Hepatocyte (in vitro differentiated cells): ENCODE measurements at regions not wholly inside any gene's neighbourhood (a gene's known extent, or its start where the extent isn't known, plus 50 kb on each side); places are given as distances from the start of the nearest gene placed in this dataset.

ENCODE experiments used
- DNase-seq: peaks from one replicate; pipeline ENCODE4 v3.0.0-alpha.2; 2016; ENCODE audit warnings: low spot score
- H2AFZ ChIP-seq: fragments of 200-600 bp; sonication (generic); 2 replicates; pipeline ENCODE4 v1.6.0; 2016; ENCODE audit warnings: antibody characterized with exemption, mild to moderate bottlenecking
- H3K27ac ChIP-seq: fragments of 200-600 bp; sonication (generic); 2 replicates; pipeline ENCODE4 v1.5.1; 2016; ENCODE audit warnings: mild to moderate bottlenecking
- H3K27me3 ChIP-seq: fragments of 200-600 bp; sonication (generic); 2 replicates; pipeline ENCODE4 v1.6.1; 2016
- H3K36me3 ChIP-seq: fragments of 200-600 bp; sonication (generic); replicated peaks from 2 replicates; pipeline ENCODE4 v1.5.1; 2016; ENCODE audit warnings: low read depth; ENCODE audit not compliant: insufficient read depth
- H3K4me1 ChIP-seq: fragments of 200-600 bp; sonication (generic); 2 replicates; pipeline ENCODE4 v1.5.1; 2016; ENCODE audit warnings: mild to moderate bottlenecking, moderate library complexity; ENCODE audit not compliant: insufficient read depth
- H3K4me2 ChIP-seq: fragments of 200-600 bp; sonication (generic); 2 replicates; pipeline ENCODE4 v1.6.0; 2016
- H3K4me3 ChIP-seq: fragments of 200-600 bp; sonication (generic); 2 replicates; pipeline ENCODE4 v1.5.1; 2016; ENCODE audit warnings: mild to moderate bottlenecking
- H3K79me2 ChIP-seq: fragments of 200-600 bp; sonication (generic); 2 replicates; pipeline ENCODE4 v1.6.0; 2017; ENCODE audit warnings: mild to moderate bottlenecking
- H3K9me2 ChIP-seq: fragments of 200-600 bp; sonication (generic); replicated peaks from 2 replicates; pipeline ENCODE4 v1.6.0; 2017; ENCODE audit warnings: mild to moderate bottlenecking; ENCODE audit not compliant: insufficient read depth
- H3K9me3 ChIP-seq: fragments of 200-600 bp; sonication (generic); 2 replicates; pipeline ENCODE4 v1.5.1; 2016; ENCODE audit warnings: low read depth, mild to moderate bottlenecking
- H4K20me1 ChIP-seq: fragments of 200-600 bp; sonication (generic); 2 replicates; pipeline ENCODE4 v1.6.0; 2016; ENCODE audit warnings: mild to moderate bottlenecking; ENCODE audit not compliant: insufficient read depth, poor library complexity, severe bottlenecking
- CTCF ChIP-seq: fragments of 200-600 bp; sonication (generic); IDR thresholded peaks from 2 replicates; pipeline ENCODE4 v1.5.1; 2016; ENCODE audit warnings: antibody characterized with exemption, mild to moderate bottlenecking; ENCODE audit not compliant: poor library complexity
- EZH2 ChIP-seq: fragments of 200-600 bp; sonication (generic); IDR thresholded peaks from 2 replicates; pipeline ENCODE4 v1.6.1; 2016; ENCODE audit warnings: antibody characterized with exemption, mild to moderate bottlenecking, borderline replicate concordance
- EZH2phosphoT487 ChIP-seq: fragments of 200-600 bp; sonication (generic); IDR thresholded peaks from one replicate; pipeline ENCODE4 v1.6.1; 2018; ENCODE audit warnings: antibody characterized with exemption, mild to moderate bottlenecking, low read depth, moderate library complexity; ENCODE audit not compliant: unreplicated experiment, severe bottlenecking
- WGBS: methylation state at CpG from one replicate; pipeline ENCODE4 v1.1.6; 2016; ENCODE audit warnings: low lambda C conversion rate; ENCODE audit errors: missing lambda C conversion rate; 5-methylcytosine and 5-hydroxymethylcytosine counted together

- Histone ChIP-seq H3K4me3 (no peak overlapping the region), H3K79me2 (no peaks in the 10 kb centered on the region), H3K9me3 (no peaks in the 10 kb centered on the region), H2AFZ (no peak overlapping the region), H3K27ac (no peak overlapping the region), H3K4me1 (no peaks in the 10 kb centered on the region), H3K27me3 (no peaks in the 10 kb centered on the region), H3K9me2 (no peaks in the 10 kb centered on the region), H3K36me3 (no peaks in the 10 kb centered on the region), H4K20me1 (no peaks in the 10 kb centered on the region), H3K4me2 (no peak overlapping the region)
- TF ChIP-seq EZH2 (no peak), EZH2phosphoT487 (no peak), CTCF (no peak)
- no peak for DNase-seq
Observed at GRCh38 chr5:122718611-122719010, 56.3 kb upstream of the SNX2 start.

- no peaks in the 10 kb centered on the region for H3K4me1 ChIP-seq
- H3K36me3 ChIP-seq: no peaks in the 10 kb centered on the region
- H3K4me2 ChIP-seq: no peak overlapping the region
- H3K4me3 ChIP-seq: no peak overlapping the region
- no peak for TF ChIP-seq CTCF
- no peak for TF ChIP-seq EZH2phosphoT487
- TF ChIP-seq EZH2: no peak
- no peak overlapping the region for H3K27ac ChIP-seq
- no peaks in the 10 kb centered on the region for H3K27me3 ChIP-seq
- no peaks in the 10 kb centered on the region for H3K79me2 ChIP-seq
- no peaks in the 10 kb centered on the region for H3K9me3 ChIP-seq
- no peaks in the 10 kb centered on the region for H4K20me1 ChIP-seq
- H3K9me2 ChIP-seq: no peaks in the 10 kb centered on the region
- no peak for DNase-seq
- no peak overlapping the region for H2AFZ ChIP-seq
- 97% methylated on average over 3 of the region's 3 CpGs for WGBS
Observed at GRCh38 chr5:122719991-122720746, 54.7 kb upstream of the SNX2 start.

- Histone ChIP-seq H3K9me2 (no peaks in the 10 kb centered on the region), H3K79me2 (no peaks in the 10 kb centered on the region), H3K4me1 (no peaks in the 10 kb centered on the region), H3K27me3 (no peaks in the 10 kb centered on the region), H3K27ac (no peak overlapping the region), H3K4me3 (no peak overlapping the region), H3K36me3 (no peaks in the 10 kb centered on the region), H3K9me3 (no peaks in the 10 kb centered on the region), H3K4me2 (no peak overlapping the region), H4K20me1 (no peaks in the 10 kb centered on the region), H2AFZ (no peak overlapping the region)
- no peak for TF ChIP-seq EZH2phosphoT487
- TF ChIP-seq EZH2: no peak
- TF ChIP-seq CTCF: no peak
- DNase-seq: no peak
- WGBS: 97% methylated on average over 3 of the region's 3 CpGs
Observed at GRCh38 chr5:122721127-122721526, 53.8 kb upstream of the SNX2 start.
